ENCODE measurements at regions not wholly inside any gene's neighbourhood (a gene's known extent, or its start where the extent isn't known, plus 50 kb on each side); places are given as distances from the start of the nearest gene placed in this dataset.
"Not testable (repeated sequence)": the region's sequence is repeated elsewhere in the genome, so short reads cannot be mapped to it uniquely, and the experiment has no call there.

- Histone ChIP-seq H3F3A (ENCODE audit: low read length, unreplicated experiment) (no peaks in the 10 kb centered on the region), H3K4me2 (ENCODE audit: low read length) (no peak overlapping the region), H4K20me1 (ENCODE audit: low read length) (no peaks in the 10 kb centered on the region), H3K27me3 (ENCODE audit: low read length) (no peaks in the 10 kb centered on the region), H3K27ac (ENCODE audit: low read length) (no peak overlapping the region), H3K4me1 (ENCODE audit: insufficient read depth, low read length) (no peaks in the 10 kb centered on the region), H3K4me3 (ENCODE audit: low read length) (no peak overlapping the region), H3K9me3 (ENCODE audit: low read length) (0 out of 2 replicates have a peak, but pooled peaks cover 17% of the 10 kb centered on the region), H2AFZ (ENCODE audit: low read length) (no peak overlapping the region), H3K9me2 (replicated peaks; ENCODE audit: low read length) (no peaks in the 10 kb centered on the region), H3K79me2 (ENCODE audit: low read length) (no peaks in the 10 kb centered on the region), H3K9ac (ENCODE audit: low read length) (no peak overlapping the region), H3K36me3 (ENCODE audit: low read depth, low read length) (no peaks in the 10 kb centered on the region)
- BruUV-seq (replicated peaks) = no TSS peak
- POLR2A ChIA-PET (ENCODE audit: unreplicated experiment) = no interaction called here
- intact Hi-C loops (cut with micrococcal nuclease) = no loop called here
- DNase-seq (no peak), ATAC-seq (no peak)
- CTCF ChIA-PET = no interaction called here
- TF ChIP-seq EZH2phosphoT487 (IDR thresholded peaks at IDR 0.05; ENCODE audit: borderline replicate concordance, low read length) (no peak), EZH2 (IDR thresholded peaks at IDR 0.05; ENCODE audit: low read length, unreplicated experiment) (no peak), CTCF (conservative IDR thresholded peaks at IDR 0.05; ENCODE audit: low read depth, low read length) (no peak)
Observed at GRCh38 chr14:106613256-106613655, 1086.9 kb downstream of the TMEM121 start.

DNA sequence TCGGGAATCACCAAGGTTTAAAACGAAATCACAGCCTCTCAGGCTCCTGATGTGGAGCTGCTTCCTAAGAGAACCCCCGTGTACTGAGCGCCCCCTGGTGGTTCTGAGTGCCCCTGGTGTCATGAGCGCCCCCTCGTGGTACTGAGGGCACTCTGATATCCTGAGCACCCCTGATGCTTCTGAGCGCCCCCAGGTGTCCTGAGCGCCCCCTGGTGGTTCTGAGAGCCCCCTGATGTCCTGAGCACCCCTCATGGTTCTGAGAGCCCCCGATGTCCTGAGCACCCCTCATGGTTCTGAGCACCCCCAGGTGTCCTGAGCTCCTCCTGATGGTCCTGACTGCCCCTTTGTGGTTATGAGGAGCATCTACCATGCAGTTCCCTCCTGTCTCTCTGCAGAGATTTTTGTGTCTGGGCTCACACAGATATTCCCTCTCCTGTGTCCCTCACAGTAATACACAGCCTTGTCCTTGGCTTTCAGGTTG is 1092.1 kb downstream of the TMEM121 start:
- H3K9me3 ChIP-seq (ENCODE audit: low read length) = peaks cover 31% of the 10 kb centered on the region; the same call in 1 of the 2 replicates
- H3K27me3 ChIP-seq (ENCODE audit: low read length); H2AFZ ChIP-seq (ENCODE audit: low read length); H3K4me3 ChIP-seq (ENCODE audit: low read length); intact Hi-C loops (cut with micrococcal nuclease); H4K20me1 ChIP-seq (ENCODE audit: low read length); H3K9ac ChIP-seq (ENCODE audit: low read length); H3K4me2 ChIP-seq (ENCODE audit: low read length); H3K36me3 ChIP-seq (ENCODE audit: low read depth, low read length); BruUV-seq (replicated peaks); H3K27ac ChIP-seq (ENCODE audit: low read length); H3K79me2 ChIP-seq (ENCODE audit: low read length); CTCF ChIA-PET; POLR2A ChIA-PET (ENCODE audit: unreplicated experiment); DNase-seq; H3K9me2 ChIP-seq (replicated peaks; ENCODE audit: low read length); ATAC-seq; H3F3A ChIP-seq (ENCODE audit: low read length, unreplicated experiment); H3K4me1 ChIP-seq (ENCODE audit: insufficient read depth, low read length): not testable (repeated sequence)
- peak; percentile 60 for TF ChIP-seq CTCF (conservative IDR thresholded peaks at IDR 0.05; ENCODE audit: low read depth, low read length)

DNA sequence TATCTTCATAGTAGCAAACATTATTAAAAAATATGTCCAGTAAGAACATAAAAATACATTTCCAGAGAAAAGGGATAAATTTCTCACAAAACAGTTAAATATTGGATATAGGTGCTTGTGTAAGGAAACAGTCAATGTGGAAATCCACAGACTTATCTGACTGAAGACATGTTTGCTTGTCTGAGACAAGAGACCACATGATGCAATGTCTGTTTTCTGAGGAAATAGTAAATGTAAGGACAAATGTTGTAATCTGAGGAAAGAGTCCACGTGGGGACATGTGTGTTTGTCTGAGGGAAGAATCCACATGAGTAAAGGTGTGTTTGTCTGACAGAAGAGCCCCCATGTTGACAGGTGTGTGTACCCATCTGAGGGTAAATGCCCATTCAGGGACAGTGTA is 1093.2 kb downstream of the TMEM121 start:
- no peak for TF ChIP-seq CTCF (conservative IDR thresholded peaks at IDR 0.05; ENCODE audit: low read depth, low read length)
- no peak for TF ChIP-seq EZH2 (IDR thresholded peaks at IDR 0.05; ENCODE audit: low read length, unreplicated experiment)
- TF ChIP-seq EZH2phosphoT487 (IDR thresholded peaks at IDR 0.05; ENCODE audit: borderline replicate concordance, low read length) = no peak
- CTCF ChIA-PET = no interaction called here

More for the DNA sequence above, 1093.2 kb downstream of the TMEM121 start:
- H3K9ac ChIP-seq (ENCODE audit: low read length) = no peak overlapping the region
- POLR2A ChIA-PET (ENCODE audit: unreplicated experiment) = no interaction called here
- H3K4me3 ChIP-seq (ENCODE audit: low read length) = no peak overlapping the region
- H3K9me2 ChIP-seq (replicated peaks; ENCODE audit: low read length) = no peaks in the 10 kb centered on the region
- H3K79me2 ChIP-seq (ENCODE audit: low read length) = no peaks in the 10 kb centered on the region
- ATAC-seq (no peak), DNase-seq (no peak)
- H3K9me3 ChIP-seq (ENCODE audit: low read length) = peaks cover 26% of the 10 kb centered on the region; the same call in 1 of the 2 replicates
- H3K27me3 ChIP-seq (ENCODE audit: low read length) = no peaks in the 10 kb centered on the region
- H4K20me1 ChIP-seq (ENCODE audit: low read length) = no peaks in the 10 kb centered on the region
- no TSS peak for BruUV-seq (replicated peaks)
- no peaks in the 10 kb centered on the region for H3K36me3 ChIP-seq (ENCODE audit: low read depth, low read length)
- no peaks in the 10 kb centered on the region for H3F3A ChIP-seq (ENCODE audit: low read length, unreplicated experiment)
- intact Hi-C loops (cut with micrococcal nuclease) = no loop called here
- H2AFZ ChIP-seq (ENCODE audit: low read length) = no peak overlapping the region
- H3K4me2 ChIP-seq (ENCODE audit: low read length) = no peak overlapping the region
- no peak overlapping the region for H3K27ac ChIP-seq (ENCODE audit: low read length)
- no peaks in the 10 kb centered on the region for H3K4me1 ChIP-seq (ENCODE audit: insufficient read depth, low read length)
